ENCODE measurements at regions not wholly inside any gene's neighbourhood (a gene's known extent, or its start where the extent isn't known, plus 50 kb on each side); places are given as distances from the start of the nearest gene placed in this dataset.

- Histone ChIP-seq H3K27ac (peak overlapping the region in 2 of 4 donors; percentile 67 to 81), H3K4me3 (no peak overlapping the region), H3K36me3 (no peaks in the 10 kb centered on the region), H3K27me3 (no peaks in the 10 kb centered on the region), H3K9me3 (no peaks in the 10 kb centered on the region), H3K4me1 (peaks cover 0 to 31% (median 22%) of the 10 kb centered on the region in 4 donors)
- no peak for DNase-seq (ENCODE audit: low spot score in 2 of 2)
- 80 to 84% methylated on average over 9 of the region's 9 CpGs for WGBS, 2 donors
- TF ChIP-seq POLR2A (IDR thresholded peaks at IDR 0.05) (no peak), CTCF (IDR thresholded peaks at IDR 0.05) (no peak), EP300 (IDR thresholded peaks at IDR 0.05) (no peak)
Measured at GRCh38 chr16:85513180-85513579, 99.9 kb upstream of the GSE1 start.

GRCh38 chr16:85513649-85514048, 99.5 kb upstream of the GSE1 start:
- DNase-seq (ENCODE audit: low spot score in 2 of 2) = no peak
- no peak for TF ChIP-seq CTCF (IDR thresholded peaks at IDR 0.05)
- no peak for TF ChIP-seq EP300 (IDR thresholded peaks at IDR 0.05)
- no peak for TF ChIP-seq POLR2A (IDR thresholded peaks at IDR 0.05)
- H3K9me3 ChIP-seq = no peaks in the 10 kb centered on the region

GRCh38 chr16:85514295-85514597, 98.9 kb upstream of the GSE1 start:
- H3K4me3 ChIP-seq = no peak overlapping the region
- 31 to 39% methylated on average over 3 to 8 of the region's 8 CpGs for WGBS, 2 donors
- H3K4me1 ChIP-seq = peaks cover 0 to 31% (median 22%) of the 10 kb centered on the region in 4 donors
- DNase-seq (ENCODE audit: low spot score in 2 of 2) = no peak
- TF ChIP-seq POLR2A (IDR thresholded peaks at IDR 0.05) (no peak), EP300 (IDR thresholded peaks at IDR 0.05) (no peak), CTCF (IDR thresholded peaks at IDR 0.05) (no peak)
- H3K36me3 ChIP-seq = no peaks in the 10 kb centered on the region
- H3K9me3 ChIP-seq = no peaks in the 10 kb centered on the region
- H3K27me3 ChIP-seq = no peaks in the 10 kb centered on the region
- H3K27ac ChIP-seq = peak overlapping the region in 3 of 4 donors; percentile 45 to 81 (median 67)

More at GRCh38 chr16:85513649-85514048, 99.5 kb upstream of the GSE1 start:
- Histone ChIP-seq H3K4me3 (no peak overlapping the region), H3K27ac (peak overlapping the region in 3 of 4 donors; percentile 45 to 81 (median 67)), H3K27me3 (no peaks in the 10 kb centered on the region), H3K4me1 (peaks cover 0 to 31% (median 22%) of the 10 kb centered on the region in 4 donors), H3K36me3 (no peaks in the 10 kb centered on the region)
- 77 to 78% methylated on average over 10 of the region's 10 CpGs for WGBS, 2 donors

GRCh38 chr16:85514598-85515318, 98.4 kb upstream of the GSE1 start:
- no peak overlapping the region for H3K4me3 ChIP-seq
- peak; percentile 31 to 48 for DNase-seq (ENCODE audit: low spot score in 2 of 2)
- H3K4me1 ChIP-seq = peaks cover 0 to 31% (median 22%) of the 10 kb centered on the region in 4 donors
- no peaks in the 10 kb centered on the region for H3K27me3 ChIP-seq
- 14 to 22% methylated on average over 18 of the region's 18 CpGs for WGBS, 2 donors
- no peaks in the 10 kb centered on the region for H3K9me3 ChIP-seq
- peak overlapping the region in 3 of 4 donors; percentile 69 to 86 (median 81) for H3K27ac ChIP-seq
- no peaks in the 10 kb centered on the region for H3K36me3 ChIP-seq
- no peak for TF ChIP-seq CTCF (IDR thresholded peaks at IDR 0.05)
- TF ChIP-seq EP300 (IDR thresholded peaks at IDR 0.05) = peak in 1 of 2 donors; percentile 86
- TF ChIP-seq POLR2A (IDR thresholded peaks at IDR 0.05) = no peak

GRCh38 chr16:85515319-85515745, 97.8 kb upstream of the GSE1 start:
- 17 to 34% methylated on average over 9 to 13 of the region's 13 CpGs for WGBS, 2 donors
- H3K36me3 ChIP-seq = no peaks in the 10 kb centered on the region
- no peak overlapping the region for H3K4me3 ChIP-seq
- H3K9me3 ChIP-seq = no peaks in the 10 kb centered on the region
- H3K4me1 ChIP-seq = peaks cover 0 to 31% (median 22%) of the 10 kb centered on the region in 4 donors
- peak overlapping the region in 3 of 4 donors; percentile 69 to 86 (median 81) for H3K27ac ChIP-seq
- H3K27me3 ChIP-seq = no peaks in the 10 kb centered on the region
- no peak for DNase-seq (ENCODE audit: low spot score in 2 of 2)
- TF ChIP-seq CTCF (IDR thresholded peaks at IDR 0.05) (no peak), POLR2A (IDR thresholded peaks at IDR 0.05) (no peak), EP300 (IDR thresholded peaks at IDR 0.05) (no peak)
